ENCODE measurements at regions not wholly inside any gene's neighbourhood (a gene's known extent, or its start where the extent isn't known, plus 50 kb on each side); places are given as distances from the start of the nearest gene placed in this dataset.

DNA sequence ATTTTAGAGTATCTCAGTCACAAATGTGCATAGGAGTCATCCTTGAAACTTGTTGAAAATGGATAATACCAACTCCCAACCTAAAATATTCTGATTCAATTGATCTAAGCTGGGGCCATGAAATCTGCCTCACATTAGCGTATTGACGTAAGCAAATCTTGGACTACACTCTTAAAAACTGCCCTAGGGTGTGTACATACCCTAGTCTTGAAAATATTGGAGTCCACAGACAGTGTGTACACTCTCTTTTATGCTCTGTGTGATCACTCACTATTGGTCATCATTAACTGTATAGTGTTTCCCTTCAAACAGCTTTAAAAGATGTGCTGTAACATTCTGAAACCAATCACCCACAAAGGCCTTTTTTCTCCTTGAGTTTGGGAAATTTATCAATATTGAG lies 102.9 kb upstream of the FERD3L start:
- TF ChIP-seq EZH2 (IDR thresholded peaks at IDR 0.05; ENCODE audit: low read length, unreplicated experiment) (no peak), EZH2phosphoT487 (IDR thresholded peaks at IDR 0.05; ENCODE audit: borderline replicate concordance, low read length) (no peak)
- TF ChIP-seq, protein P1, sequence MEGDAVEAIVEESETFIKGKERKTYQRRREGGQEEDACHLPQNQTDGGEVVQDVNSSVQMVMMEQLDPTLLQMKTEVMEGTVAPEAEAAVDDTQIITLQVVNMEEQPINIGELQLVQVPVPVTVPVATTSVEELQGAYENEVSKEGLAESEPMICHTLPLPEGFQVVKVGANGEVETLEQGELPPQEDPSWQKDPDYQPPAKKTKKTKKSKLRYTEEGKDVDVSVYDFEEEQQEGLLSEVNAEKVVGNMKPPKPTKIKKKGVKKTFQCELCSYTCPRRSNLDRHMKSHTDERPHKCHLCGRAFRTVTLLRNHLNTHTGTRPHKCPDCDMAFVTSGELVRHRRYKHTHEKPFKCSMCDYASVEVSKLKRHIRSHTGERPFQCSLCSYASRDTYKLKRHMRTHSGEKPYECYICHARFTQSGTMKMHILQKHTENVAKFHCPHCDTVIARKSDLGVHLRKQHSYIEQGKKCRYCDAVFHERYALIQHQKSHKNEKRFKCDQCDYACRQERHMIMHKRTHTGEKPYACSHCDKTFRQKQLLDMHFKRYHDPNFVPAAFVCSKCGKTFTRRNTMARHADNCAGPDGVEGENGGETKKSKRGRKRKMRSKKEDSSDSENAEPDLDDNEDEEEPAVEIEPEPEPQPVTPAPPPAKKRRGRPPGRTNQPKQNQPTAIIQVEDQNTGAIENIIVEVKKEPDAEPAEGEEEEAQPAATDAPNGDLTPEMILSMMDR (conservative IDR thresholded peaks at IDR 0.05; ENCODE audit: low read depth, low read length): no peak

All from PC-3 (cell line).